Limb (tissue), 2 donors: ENCODE measurements at regions not wholly inside any gene's neighbourhood (a gene's known extent, or its start where the extent isn't known, plus 50 kb on each side); places are given as distances from the start of the nearest gene placed in this dataset.

Experiments
- DNase-seq, 2 donors: peaks; one replicate each; pipeline ENCODE4 v3.0.0-alpha.2; 2016; ENCODE audit errors: extremely low spot score in 2 of 2

- no peak for DNase-seq
Observed at GRCh38 chr10:110413049-110413783, 84.5 kb upstream of the DUSP5 start.

GRCh38 chr10:110413903-110414547 is 83.7 kb upstream of the DUSP5 start:
- no peak for DNase-seq

GRCh38 chr10:110414548-110415309 is 83.0 kb upstream of the DUSP5 start:
- DNase-seq = no peak

GRCh38 chr10:110415809-110416208 is 81.9 kb upstream of the DUSP5 start:
- no peak for DNase-seq

- no peak for DNase-seq
Observed at GRCh38 chr10:110416776-110417711, 80.7 kb upstream of the DUSP5 start.

- no peak for DNase-seq
Observed at GRCh38 chr10:110418218-110418617, 79.5 kb upstream of the DUSP5 start.

DNA sequence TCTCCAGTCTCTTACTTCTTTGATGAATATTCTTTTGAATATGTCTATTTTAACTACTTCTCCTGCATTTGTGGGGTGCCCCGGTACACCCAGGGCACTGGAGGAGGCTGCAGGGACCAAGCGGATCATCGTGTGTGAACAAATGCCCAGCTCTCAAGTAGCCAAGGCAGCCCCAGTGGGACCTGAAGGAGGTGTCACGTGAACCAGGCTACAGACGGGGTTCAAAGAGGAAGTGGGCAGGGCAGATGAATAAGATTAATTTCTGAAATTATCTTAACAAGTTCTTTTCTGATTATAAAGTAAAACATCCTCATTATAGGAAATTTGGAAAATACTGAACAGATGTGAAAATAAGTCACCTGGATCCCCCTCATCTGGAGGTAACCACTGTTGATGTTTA is 78.4 kb upstream of the DUSP5 start:
- DNase-seq = no peak

DNA sequence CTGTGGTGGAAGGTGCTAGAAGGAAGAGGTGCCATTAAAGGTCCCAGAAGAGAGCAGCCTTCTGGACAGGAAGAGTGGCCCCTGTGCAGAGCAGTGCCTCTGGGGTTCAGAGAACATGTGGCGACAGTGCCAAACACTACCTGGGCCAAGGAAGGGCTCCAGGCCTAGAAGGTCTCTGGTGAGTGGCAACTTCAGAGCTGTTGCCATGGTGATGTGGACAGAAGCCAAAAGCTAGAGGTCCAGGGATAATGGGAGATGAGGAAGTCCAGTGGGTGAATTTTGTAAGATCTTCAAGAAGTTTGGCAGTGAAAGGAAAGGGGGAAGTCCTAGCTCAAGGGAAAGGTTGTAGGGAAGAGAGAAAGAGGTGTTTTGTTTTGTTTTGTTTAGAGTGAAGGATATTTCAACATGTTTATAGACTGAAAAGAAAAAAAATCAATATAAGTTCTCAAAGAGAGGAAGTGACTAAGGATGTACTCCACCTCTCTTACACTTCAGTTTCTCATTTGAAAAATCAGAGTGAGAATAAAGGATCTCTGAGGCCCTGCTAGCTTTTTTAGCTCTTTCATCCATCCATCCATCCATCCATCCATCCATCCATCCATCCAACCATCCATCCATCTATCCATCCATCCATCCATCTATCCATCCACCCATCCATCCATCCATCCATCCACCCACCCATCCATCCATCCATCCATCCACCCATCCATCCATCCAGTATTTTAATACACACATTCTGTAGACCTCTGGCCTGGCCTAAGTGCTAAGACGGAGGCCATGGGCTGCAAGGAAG is 77.1 kb upstream of the DUSP5 start:
- no peak for DNase-seq

DNA sequence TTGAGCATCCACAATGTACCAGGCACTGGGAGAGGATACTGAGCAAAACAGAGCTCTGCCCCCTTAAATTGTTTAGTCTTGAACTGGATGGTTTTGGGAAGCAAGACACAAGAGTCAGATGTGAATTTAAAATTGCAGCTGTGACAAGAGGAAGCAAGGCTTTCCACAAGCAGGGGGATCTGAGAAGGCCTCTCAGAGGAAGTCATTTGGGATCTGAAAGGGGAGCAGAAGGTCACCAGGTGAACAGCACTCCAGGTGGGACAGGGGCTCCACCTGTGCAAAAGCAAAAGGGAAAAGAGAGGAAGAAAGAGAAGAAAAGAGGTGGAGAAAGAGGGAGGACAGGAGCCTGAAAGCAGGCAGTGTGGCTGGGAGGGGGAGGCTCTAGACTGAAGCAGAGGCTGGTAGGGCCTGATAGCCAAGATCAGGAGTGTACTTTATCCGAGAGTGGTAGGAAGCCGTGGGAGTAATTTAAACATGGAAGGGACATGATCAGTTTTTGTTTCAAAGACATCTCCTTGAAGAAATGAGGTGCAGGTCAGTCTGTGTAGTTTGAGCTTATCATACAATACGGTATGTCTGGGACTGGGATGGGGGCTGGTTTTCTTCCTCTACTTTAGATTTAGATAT is 76.1 kb upstream of the DUSP5 start:
- DNase-seq = no peak

GRCh38 chr10:110422548-110422947 is 75.2 kb upstream of the DUSP5 start:
- DNase-seq = no peak

- no peak for DNase-seq
Observed at GRCh38 chr10:110423650-110424049, 74.1 kb upstream of the DUSP5 start.

GRCh38 chr10:110425684-110426293 is 71.9 kb upstream of the DUSP5 start:
- no peak for DNase-seq

- peak in 1 of 2 donors; percentile 45 for DNase-seq
Observed at GRCh38 chr10:110426294-110427181, 71.2 kb upstream of the DUSP5 start.

DNA sequence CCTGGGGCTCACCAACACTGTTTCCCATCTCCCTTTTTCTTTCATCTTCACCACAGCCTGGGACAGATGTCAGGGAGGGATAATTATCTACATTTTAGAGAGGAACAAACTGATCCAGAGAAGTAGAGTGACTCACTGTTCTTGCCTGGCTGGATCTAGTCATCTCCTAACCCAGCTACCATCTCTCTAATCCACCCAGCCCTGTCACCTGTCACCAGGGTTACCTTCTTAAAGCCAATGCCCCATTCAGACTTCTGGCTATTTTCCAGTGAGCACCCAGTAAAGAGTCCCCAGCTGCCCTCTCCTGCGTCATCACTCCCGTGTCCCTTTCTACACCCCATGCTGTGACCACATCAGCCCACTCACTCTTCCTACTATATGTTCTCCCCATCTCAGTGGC is 68.4 kb upstream of the DUSP5 start:
- no peak for DNase-seq

- DNase-seq = no peak
Observed at GRCh38 chr10:110430340-110431273, 67.1 kb upstream of the DUSP5 start.

- DNase-seq = no peak
Observed at GRCh38 chr10:110431659-110432058, 66.0 kb upstream of the DUSP5 start.

GRCh38 chr10:110432084-110432483 is 65.6 kb upstream of the DUSP5 start:
- no peak for DNase-seq
